ENCODE measurements at regions not wholly inside any gene's neighbourhood (a gene's known extent, or its start where the extent isn't known, plus 50 kb on each side); places are given as distances from the start of the nearest gene placed in this dataset.

DNA sequence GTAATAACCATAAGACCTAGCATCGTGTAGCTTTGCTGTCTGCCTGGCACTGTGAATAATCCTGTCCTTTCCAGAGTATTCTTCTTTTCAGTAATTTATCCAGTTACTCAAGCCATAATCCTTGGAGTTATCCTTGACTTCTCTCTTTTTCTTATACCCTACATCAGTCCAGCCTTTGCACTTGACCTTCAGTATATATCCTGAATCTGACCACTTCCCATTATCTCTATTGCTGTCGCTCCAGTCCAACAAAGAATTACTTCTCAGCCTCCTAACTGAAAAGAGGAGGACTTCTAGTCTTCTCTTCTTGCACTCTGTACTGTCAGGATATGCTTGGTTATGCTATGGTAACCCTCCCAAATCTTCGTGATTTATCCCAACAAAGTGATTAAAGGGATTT, 393.8 kb downstream of the SHQ1 start:
- TF ChIP-seq, protein P1, sequence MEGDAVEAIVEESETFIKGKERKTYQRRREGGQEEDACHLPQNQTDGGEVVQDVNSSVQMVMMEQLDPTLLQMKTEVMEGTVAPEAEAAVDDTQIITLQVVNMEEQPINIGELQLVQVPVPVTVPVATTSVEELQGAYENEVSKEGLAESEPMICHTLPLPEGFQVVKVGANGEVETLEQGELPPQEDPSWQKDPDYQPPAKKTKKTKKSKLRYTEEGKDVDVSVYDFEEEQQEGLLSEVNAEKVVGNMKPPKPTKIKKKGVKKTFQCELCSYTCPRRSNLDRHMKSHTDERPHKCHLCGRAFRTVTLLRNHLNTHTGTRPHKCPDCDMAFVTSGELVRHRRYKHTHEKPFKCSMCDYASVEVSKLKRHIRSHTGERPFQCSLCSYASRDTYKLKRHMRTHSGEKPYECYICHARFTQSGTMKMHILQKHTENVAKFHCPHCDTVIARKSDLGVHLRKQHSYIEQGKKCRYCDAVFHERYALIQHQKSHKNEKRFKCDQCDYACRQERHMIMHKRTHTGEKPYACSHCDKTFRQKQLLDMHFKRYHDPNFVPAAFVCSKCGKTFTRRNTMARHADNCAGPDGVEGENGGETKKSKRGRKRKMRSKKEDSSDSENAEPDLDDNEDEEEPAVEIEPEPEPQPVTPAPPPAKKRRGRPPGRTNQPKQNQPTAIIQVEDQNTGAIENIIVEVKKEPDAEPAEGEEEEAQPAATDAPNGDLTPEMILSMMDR (IDR thresholded peaks at IDR 0.05; ENCODE audit: low read depth, low read length) = no peak
- DNase-seq (ENCODE audit: low read depth) = no peak
- H3K4me3 ChIP-seq (ENCODE audit: low read depth, low read length) = no peak overlapping the region

GRCh38 chr3:72453706-72454105, 394.5 kb downstream of the SHQ1 start:
- TF ChIP-seq MYC (IDR thresholded peaks at IDR 0.05; ENCODE audit: low read depth, low read length) (no peak), POLR2A (IDR thresholded peaks at IDR 0.05; ENCODE audit: extremely low read depth, insufficient read length) (no peak)
- TF ChIP-seq, protein P1 (IDR thresholded peaks at IDR 0.05; ENCODE audit: low read depth, low read length) = no peak
- TF ChIP-seq, protein P2, sequence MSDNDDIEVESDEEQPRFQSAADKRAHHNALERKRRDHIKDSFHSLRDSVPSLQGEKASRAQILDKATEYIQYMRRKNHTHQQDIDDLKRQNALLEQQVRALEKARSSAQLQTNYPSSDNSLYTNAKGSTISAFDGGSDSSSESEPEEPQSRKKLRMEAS (IDR thresholded peaks at IDR 0.05; ENCODE audit: low read depth, low read length) = no peak
- no peak for DNase-seq (ENCODE audit: low read depth)
- H3K4me3 ChIP-seq (ENCODE audit: low read depth, low read length) = no peak overlapping the region

- H3K4me3 ChIP-seq (ENCODE audit: low read depth, low read length) = no peak overlapping the region
- TF ChIP-seq, protein P2 (IDR thresholded peaks at IDR 0.05; ENCODE audit: low read depth, low read length) = no peak
- TF ChIP-seq MYC (IDR thresholded peaks at IDR 0.05; ENCODE audit: low read depth, low read length) = no peak
- TF ChIP-seq POLR2A (IDR thresholded peaks at IDR 0.05; ENCODE audit: extremely low read depth, insufficient read length) = no peak
- TF ChIP-seq, protein P1 (IDR thresholded peaks at IDR 0.05; ENCODE audit: low read depth, low read length) = no peak
- DNase-seq (ENCODE audit: low read depth) = no peak
These were observed 395.5 kb downstream of the SHQ1 start for GRCh38 chr3:72452745-72453144.

DNA sequence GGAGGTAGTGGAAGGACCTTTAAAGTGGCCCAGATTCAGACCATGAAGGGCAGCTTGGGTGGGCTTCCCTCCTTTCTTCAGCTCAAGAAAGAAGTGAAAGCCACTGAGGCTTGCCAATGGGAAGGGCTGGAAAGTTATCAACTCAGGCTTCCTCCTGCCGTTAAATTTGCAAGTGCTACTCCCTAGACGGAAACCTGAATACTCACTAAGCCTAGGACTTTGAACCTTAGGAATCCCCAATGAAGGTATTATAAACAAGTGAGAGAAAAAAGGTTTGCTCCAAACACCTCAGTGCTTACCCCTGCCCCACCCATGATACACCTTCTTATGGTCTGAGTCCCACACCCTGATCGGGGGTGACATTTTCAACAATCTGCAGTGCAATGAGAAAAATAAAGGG, 396.4 kb downstream of the SHQ1 start:
- DNase-seq (ENCODE audit: low read depth) = no peak
- TF ChIP-seq, protein P2 (IDR thresholded peaks at IDR 0.05; ENCODE audit: low read depth, low read length) = no peak
- TF ChIP-seq MYC (IDR thresholded peaks at IDR 0.05; ENCODE audit: low read depth, low read length) (no peak), POLR2A (IDR thresholded peaks at IDR 0.05; ENCODE audit: extremely low read depth, insufficient read length) (no peak)
- TF ChIP-seq, protein P1 (IDR thresholded peaks at IDR 0.05; ENCODE audit: low read depth, low read length) = no peak
- H3K4me3 ChIP-seq (ENCODE audit: low read depth, low read length) = no peak overlapping the region

DNA sequence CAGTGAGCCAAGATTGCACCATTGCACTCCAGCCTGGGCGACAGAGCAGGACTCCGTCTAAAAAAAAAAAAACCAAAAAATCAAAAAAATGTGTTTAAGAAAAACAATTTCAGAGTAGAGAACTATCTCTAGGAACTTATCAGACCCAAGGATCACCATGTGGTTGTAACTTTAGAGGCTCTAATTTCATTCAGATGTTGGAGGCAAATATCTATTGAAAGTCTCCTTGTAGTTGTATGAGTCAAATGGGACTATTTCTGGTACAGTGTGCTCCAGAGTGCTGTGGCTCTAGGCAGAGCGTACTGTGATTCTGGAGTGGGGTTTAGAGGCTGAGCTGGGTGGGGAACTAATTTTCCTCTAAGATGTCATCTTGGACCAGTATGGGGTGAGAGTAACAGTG, 398.7 kb downstream of the SHQ1 start:
- H3K4me3 ChIP-seq (ENCODE audit: low read depth, low read length) = no peak overlapping the region
- DNase-seq (ENCODE audit: low read depth) = no peak
- TF ChIP-seq MYC (IDR thresholded peaks at IDR 0.05; ENCODE audit: low read depth, low read length) (no peak), POLR2A (IDR thresholded peaks at IDR 0.05; ENCODE audit: extremely low read depth, insufficient read length) (no peak)
- TF ChIP-seq, protein P1 (IDR thresholded peaks at IDR 0.05; ENCODE audit: low read depth, low read length) = no peak
- TF ChIP-seq, protein P2 (IDR thresholded peaks at IDR 0.05; ENCODE audit: low read depth, low read length) = no peak

DNA sequence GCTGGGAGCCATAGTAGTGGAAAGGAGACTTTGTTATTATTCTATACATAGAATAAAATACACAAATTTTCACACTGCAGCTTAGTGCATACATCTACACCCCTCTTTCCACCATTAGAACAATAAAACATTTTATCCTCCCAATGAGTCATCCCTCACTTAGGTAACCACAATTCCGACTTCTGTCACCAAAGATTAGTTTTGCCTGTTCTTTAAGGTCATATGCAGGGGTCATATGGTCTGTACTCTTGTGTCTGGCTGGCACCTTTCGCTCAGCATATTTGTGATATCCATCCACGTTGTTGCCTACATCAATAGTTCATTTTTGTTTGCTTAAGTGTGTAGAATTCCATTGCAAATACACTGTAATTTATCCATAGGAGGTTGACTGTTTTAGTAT, 399.4 kb downstream of the SHQ1 start:
- TF ChIP-seq, protein P2 (IDR thresholded peaks at IDR 0.05; ENCODE audit: low read depth, low read length) = no peak
- TF ChIP-seq, protein P1 (IDR thresholded peaks at IDR 0.05; ENCODE audit: low read depth, low read length) = no peak
- TF ChIP-seq MYC (IDR thresholded peaks at IDR 0.05; ENCODE audit: low read depth, low read length) = no peak
- no peak for TF ChIP-seq POLR2A (IDR thresholded peaks at IDR 0.05; ENCODE audit: extremely low read depth, insufficient read length)
- peak; percentile 67 for DNase-seq (ENCODE audit: low read depth)
- no peak overlapping the region for H3K4me3 ChIP-seq (ENCODE audit: low read depth, low read length)
